Liver (tissue), 7 donors: ENCODE measurements at regions not wholly inside any gene's neighbourhood (a gene's known extent, or its start where the extent isn't known, plus 50 kb on each side); places are given as distances from the start of the nearest gene placed in this dataset.

ENCODE experiments used
- DNase-seq: peaks from one replicate; pipeline ENCODE4 v3.0.0-alpha.2; 2017; ENCODE audit warnings: low spot score
- H3K27ac ChIP-seq, 2 donors: one replicate each; pipeline ENCODE4 v1.7.0; 2013; ENCODE audit warnings: inconsistent platforms in 2 of 2, low read length in 2 of 2, control low read depth in 1 of 2, low read depth in 1 of 2, mild to moderate bottlenecking in 1 of 2
- H3K27me3 ChIP-seq, 4 donors: one replicate each; pipeline versions ENCODE4 v1.6.1 to v1.7.0; 2013; ENCODE audit warnings: low read length in 3 of 4, inconsistent platforms in 1 of 4, mild to moderate bottlenecking in 1 of 4, moderate library complexity in 1 of 4; ENCODE audit not compliant: control insufficient read depth in 4 of 4, insufficient read depth in 4 of 4
- H3K36me3 ChIP-seq, 4 donors: one replicate each; pipeline versions ENCODE4 v1.6.1 to v1.7.0; 2013; ENCODE audit warnings: low read length in 3 of 4, mild to moderate bottlenecking in 3 of 4, low read depth in 1 of 4, moderate library complexity in 1 of 4; ENCODE audit not compliant: control insufficient read depth in 4 of 4, insufficient read depth in 3 of 4
- H3K4me1 ChIP-seq, 4 donors: one replicate each; pipeline versions ENCODE4 v1.6.1 to v1.7.0; 2013; ENCODE audit warnings: low read length in 3 of 4, mild to moderate bottlenecking in 3 of 4, moderate library complexity in 1 of 4; ENCODE audit not compliant: control insufficient read depth in 4 of 4, insufficient read depth in 4 of 4
- H3K4me3 ChIP-seq, 3 donors: one replicate each; pipeline versions ENCODE4 v1.6.1 to v1.7.0; 2013; ENCODE audit warnings: low read length in 3 of 3, control low read depth in 1 of 3, low read depth in 1 of 3, mild to moderate bottlenecking in 1 of 3
- H3K9ac ChIP-seq, 2 donors: one replicate each; pipeline ENCODE4 v1.7.0; 2013; ENCODE audit warnings: low read length in 2 of 2, mild to moderate bottlenecking in 2 of 2, moderate library complexity in 2 of 2, control low read depth in 1 of 2, low read depth in 1 of 2
- H3K9me3 ChIP-seq, 4 donors: one replicate each; pipeline versions ENCODE4 v1.6.1 to v1.7.0; 2013; ENCODE audit warnings: low read length in 3 of 4; ENCODE audit not compliant: control insufficient read depth in 4 of 4
- CTCF ChIP-seq: fragments of 150-350 bp; IDR thresholded peaks from 2 replicates; pipeline ENCODE4 v1.5.1; 2017; ENCODE audit warnings: improper control_type of control experiment, low read depth, low read length; ENCODE audit not compliant: missing input control
- EGR1 ChIP-seq, 2 donors: IDR thresholded peaks; 2 replicates each; pipeline ENCODE4 v1.6.1; 2016 to 2018; ENCODE audit warnings: antibody characterized with exemption in 2 of 2, low read depth in 2 of 2
- FOXA1 ChIP-seq: IDR thresholded peaks from 2 replicates; pipeline ENCODE4 v1.6.1; 2016; ENCODE audit warnings: antibody characterized with exemption
- FOXA2 ChIP-seq: IDR thresholded peaks from 2 replicates; pipeline ENCODE4 v1.6.1; 2016; ENCODE audit warnings: antibody characterized with exemption
- GABPA ChIP-seq, 2 donors: IDR thresholded peaks in 1 of 2; conservative IDR thresholded peaks in 1 of 2; 2 replicates each; pipeline ENCODE4 v1.6.1; 2016; ENCODE audit warnings: antibody characterized with exemption in 2 of 2, mild to moderate bottlenecking in 1 of 2, moderate library complexity in 1 of 2
- HNF4A ChIP-seq, 2 donors: conservative IDR thresholded peaks; 2 replicates each; pipeline ENCODE4 v1.6.1; 2016; ENCODE audit warnings: antibody characterized with exemption in 2 of 2, mild to moderate bottlenecking in 2 of 2
- HNF4G ChIP-seq: IDR thresholded peaks from 2 replicates; pipeline ENCODE4 v1.6.1; 2016; ENCODE audit warnings: antibody characterized with exemption
- JUND ChIP-seq, 2 donors: IDR thresholded peaks; 2 replicates each; pipeline ENCODE4 v1.6.1; 2016; ENCODE audit warnings: antibody characterized with exemption in 2 of 2
- NR2F2 ChIP-seq: IDR thresholded peaks from 2 replicates; pipeline ENCODE4 v1.6.1; 2016; ENCODE audit warnings: antibody characterized with exemption
- RAD21 ChIP-seq, 2 donors: IDR thresholded peaks; 2 replicates each; pipeline ENCODE4 v1.6.1; 2016; ENCODE audit warnings: antibody characterized with exemption in 2 of 2, mild to moderate bottlenecking in 2 of 2
- RXRA ChIP-seq, 2 donors: IDR thresholded peaks; 2 replicates each; pipeline ENCODE4 v1.6.1; 2017 to 2018; ENCODE audit warnings: antibody characterized with exemption in 2 of 2, mild to moderate bottlenecking in 1 of 2
- SP1 ChIP-seq: IDR thresholded peaks from 2 replicates; pipeline ENCODE4 v1.6.1; 2018; ENCODE audit warnings: antibody characterized with exemption, mild to moderate bottlenecking
- TAF1 ChIP-seq: conservative IDR thresholded peaks from 2 replicates; pipeline ENCODE4 v1.6.1; 2016; ENCODE audit warnings: antibody characterized with exemption, mild to moderate bottlenecking
- YY1 ChIP-seq: IDR thresholded peaks from 2 replicates; pipeline ENCODE4 v1.6.1; 2016; ENCODE audit warnings: antibody characterized with exemption, mild to moderate bottlenecking
- TF ChIP-seq, protein P1 (sequence below): IDR thresholded peaks from 2 replicates; pipeline ENCODE4 v1.6.1; 2016; ENCODE audit warnings: antibody characterized with exemption
- TF ChIP-seq, protein P2 (sequence below): IDR thresholded peaks from 2 replicates; pipeline ENCODE4 v1.6.1; 2016; ENCODE audit warnings: antibody characterized with exemption
- TF ChIP-seq, protein P3 (sequence below): IDR thresholded peaks from 2 replicates; pipeline ENCODE4 v1.6.1; 2016; ENCODE audit warnings: antibody characterized with exemption
- TF ChIP-seq, protein P4 (sequence below): IDR thresholded peaks from 2 replicates; pipeline ENCODE4 v1.6.1; 2016; ENCODE audit warnings: antibody characterized with exemption, mild to moderate bottlenecking
- donor health status: healthy.
- donor health status: healthy.
- donor health status: healthy.
- donor health status: healthy.

DNA sequence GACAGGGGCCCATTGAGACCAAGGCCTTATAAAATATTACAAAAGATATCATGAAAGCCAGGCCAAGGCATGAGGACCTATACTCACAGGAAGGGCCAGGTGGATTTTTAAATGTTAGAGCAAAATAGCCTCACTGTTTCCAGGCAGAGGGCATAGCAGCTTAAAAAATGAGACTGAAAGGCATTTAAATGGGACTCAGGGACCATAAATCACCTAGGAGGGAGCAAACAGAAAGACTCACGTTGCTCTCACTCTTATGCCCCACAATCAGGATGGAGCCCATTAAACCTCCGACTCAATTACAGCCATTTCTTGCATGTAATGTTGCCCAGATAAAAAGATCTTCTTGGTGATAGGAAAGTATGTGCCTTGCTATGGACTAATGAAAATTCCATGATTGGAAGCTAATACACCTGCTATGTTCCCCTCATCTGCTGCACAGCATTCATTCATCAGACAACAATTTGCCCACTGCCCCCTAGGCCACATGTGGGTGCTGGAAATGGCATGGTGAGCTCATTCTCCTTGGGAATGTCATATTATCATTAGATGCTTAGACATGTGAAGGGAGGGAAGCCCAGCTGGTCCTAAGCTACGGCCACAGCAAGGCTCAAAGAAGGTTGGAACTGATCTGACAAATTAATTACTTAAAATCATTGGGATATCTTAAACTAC lies 128.6 kb upstream of the GRIA1 start (continued):
- TF ChIP-seq, protein P1, sequence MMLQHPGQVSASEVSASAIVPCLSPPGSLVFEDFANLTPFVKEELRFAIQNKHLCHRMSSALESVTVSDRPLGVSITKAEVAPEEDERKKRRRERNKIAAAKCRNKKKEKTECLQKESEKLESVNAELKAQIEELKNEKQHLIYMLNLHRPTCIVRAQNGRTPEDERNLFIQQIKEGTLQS, result no peak

DNA sequence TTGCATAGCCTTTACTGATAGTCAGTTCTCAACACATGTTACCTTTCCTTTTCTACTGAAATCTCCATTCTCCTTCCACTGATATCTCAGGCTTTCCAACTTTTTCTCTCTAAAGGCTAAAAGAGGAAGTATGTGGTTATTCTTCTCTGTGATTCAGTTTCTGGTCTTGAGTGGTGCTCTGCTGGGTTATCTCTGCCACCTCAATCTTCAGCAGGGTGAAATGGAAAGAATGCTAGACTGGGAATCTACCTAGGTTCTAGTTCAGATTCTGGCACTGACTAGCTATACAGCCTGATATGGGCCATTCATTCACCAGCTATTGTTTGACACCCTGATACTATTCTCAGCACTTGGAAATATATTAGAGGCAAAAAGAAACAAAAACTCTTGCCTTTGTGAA lies 124.9 kb upstream of the GRIA1 start:
- no peak for DNase-seq
- TF ChIP-seq SP1, result no peak
- TF ChIP-seq YY1, result no peak
- TF ChIP-seq, protein P2, sequence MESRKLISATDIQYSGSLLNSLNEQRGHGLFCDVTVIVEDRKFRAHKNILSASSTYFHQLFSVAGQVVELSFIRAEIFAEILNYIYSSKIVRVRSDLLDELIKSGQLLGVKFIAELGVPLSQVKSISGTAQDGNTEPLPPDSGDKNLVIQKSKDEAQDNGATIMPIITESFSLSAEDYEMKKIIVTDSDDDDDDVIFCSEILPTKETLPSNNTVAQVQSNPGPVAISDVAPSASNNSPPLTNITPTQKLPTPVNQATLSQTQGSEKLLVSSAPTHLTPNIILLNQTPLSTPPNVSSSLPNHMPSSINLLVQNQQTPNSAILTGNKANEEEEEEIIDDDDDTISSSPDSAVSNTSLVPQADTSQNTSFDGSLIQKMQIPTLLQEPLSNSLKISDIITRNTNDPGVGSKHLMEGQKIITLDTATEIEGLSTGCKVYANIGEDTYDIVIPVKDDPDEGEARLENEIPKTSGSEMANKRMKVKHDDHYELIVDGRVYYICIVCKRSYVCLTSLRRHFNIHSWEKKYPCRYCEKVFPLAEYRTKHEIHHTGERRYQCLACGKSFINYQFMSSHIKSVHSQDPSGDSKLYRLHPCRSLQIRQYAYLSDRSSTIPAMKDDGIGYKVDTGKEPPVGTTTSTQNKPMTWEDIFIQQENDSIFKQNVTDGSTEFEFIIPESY, result no peak
- no peak for TF ChIP-seq RXRA (IDR thresholded peaks at IDR 0.05)
- no peak for TF ChIP-seq NR2F2
- no peak for TF ChIP-seq FOXA2
- TF ChIP-seq HNF4A (conservative IDR thresholded peaks at IDR 0.05), result no peak
- TF ChIP-seq TAF1, result no peak
- TF ChIP-seq, protein P3, sequence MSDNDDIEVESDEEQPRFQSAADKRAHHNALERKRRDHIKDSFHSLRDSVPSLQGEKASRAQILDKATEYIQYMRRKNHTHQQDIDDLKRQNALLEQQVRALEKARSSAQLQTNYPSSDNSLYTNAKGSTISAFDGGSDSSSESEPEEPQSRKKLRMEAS, result no peak
- no peak for TF ChIP-seq EGR1 (IDR thresholded peaks at IDR 0.05; ENCODE audit: low read depth in 2 of 2)
- no peak for TF ChIP-seq FOXA1
- TF ChIP-seq, protein P1, result no peak
- no peak for TF ChIP-seq CTCF
- TF ChIP-seq HNF4G, result no peak
- TF ChIP-seq RAD21 (IDR thresholded peaks at IDR 0.05), result no peak
- no peak for TF ChIP-seq JUND (IDR thresholded peaks at IDR 0.05)
- no peak for TF ChIP-seq GABPA (IDR thresholded peaks at IDR 0.05 in 1 of 2, conservative IDR thresholded peaks at IDR 0.05 in 1 of 2)
- TF ChIP-seq, protein P4, sequence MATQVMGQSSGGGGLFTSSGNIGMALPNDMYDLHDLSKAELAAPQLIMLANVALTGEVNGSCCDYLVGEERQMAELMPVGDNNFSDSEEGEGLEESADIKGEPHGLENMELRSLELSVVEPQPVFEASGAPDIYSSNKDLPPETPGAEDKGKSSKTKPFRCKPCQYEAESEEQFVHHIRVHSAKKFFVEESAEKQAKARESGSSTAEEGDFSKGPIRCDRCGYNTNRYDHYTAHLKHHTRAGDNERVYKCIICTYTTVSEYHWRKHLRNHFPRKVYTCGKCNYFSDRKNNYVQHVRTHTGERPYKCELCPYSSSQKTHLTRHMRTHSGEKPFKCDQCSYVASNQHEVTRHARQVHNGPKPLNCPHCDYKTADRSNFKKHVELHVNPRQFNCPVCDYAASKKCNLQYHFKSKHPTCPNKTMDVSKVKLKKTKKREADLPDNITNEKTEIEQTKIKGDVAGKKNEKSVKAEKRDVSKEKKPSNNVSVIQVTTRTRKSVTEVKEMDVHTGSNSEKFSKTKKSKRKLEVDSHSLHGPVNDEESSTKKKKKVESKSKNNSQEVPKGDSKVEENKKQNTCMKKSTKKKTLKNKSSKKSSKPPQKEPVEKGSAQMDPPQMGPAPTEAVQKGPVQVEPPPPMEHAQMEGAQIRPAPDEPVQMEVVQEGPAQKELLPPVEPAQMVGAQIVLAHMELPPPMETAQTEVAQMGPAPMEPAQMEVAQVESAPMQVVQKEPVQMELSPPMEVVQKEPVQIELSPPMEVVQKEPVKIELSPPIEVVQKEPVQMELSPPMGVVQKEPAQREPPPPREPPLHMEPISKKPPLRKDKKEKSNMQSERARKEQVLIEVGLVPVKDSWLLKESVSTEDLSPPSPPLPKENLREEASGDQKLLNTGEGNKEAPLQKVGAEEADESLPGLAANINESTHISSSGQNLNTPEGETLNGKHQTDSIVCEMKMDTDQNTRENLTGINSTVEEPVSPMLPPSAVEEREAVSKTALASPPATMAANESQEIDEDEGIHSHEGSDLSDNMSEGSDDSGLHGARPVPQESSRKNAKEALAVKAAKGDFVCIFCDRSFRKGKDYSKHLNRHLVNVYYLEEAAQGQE, result no peak

More for the DNA sequence above, 124.9 kb upstream of the GRIA1 start:
- no peak overlapping the region for H3K4me3 ChIP-seq
- H3K27ac ChIP-seq, result no peak overlapping the region
- no peaks in the 10 kb centered on the region for H3K27me3 ChIP-seq
- no peaks in the 10 kb centered on the region for H3K4me1 ChIP-seq
- H3K36me3 ChIP-seq, result no peaks in the 10 kb centered on the region
- peaks cover 0 to 2% (median 0%) of the 10 kb centered on the region in 4 donors for H3K9me3 ChIP-seq
- no peak overlapping the region for H3K9ac ChIP-seq
